Osteoblast (primary cell): ENCODE measurements at regions not wholly inside any gene's neighbourhood (a gene's known extent, or its start where the extent isn't known, plus 50 kb on each side); places are given as distances from the start of the nearest gene placed in this dataset.

ENCODE experiments used
- DNase-seq: peaks from one replicate; pipeline ENCODE4 v3.0.0; 2011; ENCODE audit warnings: low spot score, mixed read lengths; ENCODE audit not compliant: insufficient read length; ENCODE audit errors: missing footprints
- H2AFZ ChIP-seq: 2 replicates; pipeline ENCODE4 v1.6.0; 2011; ENCODE audit warnings: mild to moderate bottlenecking, low read length
- H3K27ac ChIP-seq: 2 replicates; pipeline ENCODE4 v1.5.1; 2011; ENCODE audit warnings: mild to moderate bottlenecking, low read depth, low read length, moderate library complexity
- H3K27me3 ChIP-seq: 2 replicates; pipeline ENCODE4 v1.6.0; 2012; ENCODE audit warnings: mild to moderate bottlenecking, control low read depth, inconsistent platforms, low read length, moderate library complexity; ENCODE audit not compliant: insufficient read depth
- H3K36me3 ChIP-seq: 2 replicates; pipeline ENCODE4 v1.5.1; 2011; ENCODE audit warnings: mild to moderate bottlenecking, low read length, control low read depth, moderate library complexity; ENCODE audit not compliant: insufficient read depth
- H3K4me1 ChIP-seq: 2 replicates; pipeline ENCODE4 v1.5.1; 2011; ENCODE audit warnings: mild to moderate bottlenecking, low read length, control low read depth, moderate library complexity; ENCODE audit not compliant: insufficient read depth
- H3K4me2 ChIP-seq: 2 replicates; pipeline ENCODE4 v1.6.0; 2011; ENCODE audit warnings: mild to moderate bottlenecking, low read length; ENCODE audit not compliant: insufficient read depth
- H3K4me3 ChIP-seq: fragments of 200-600 bp; sonication (generic); 3 replicates; pipeline ENCODE4 v1.5.1; 2012; ENCODE audit warnings: mild to moderate bottlenecking, low read length, inconsistent platforms; ENCODE audit not compliant: insufficient read depth
- H3K79me2 ChIP-seq: 2 replicates; pipeline ENCODE4 v1.6.0; 2012; ENCODE audit warnings: mild to moderate bottlenecking, low read length, control low read depth, inconsistent platforms; ENCODE audit not compliant: insufficient read depth
- H3K9me3 ChIP-seq: 2 replicates; pipeline ENCODE4 v1.5.1; 2011; ENCODE audit warnings: low read depth, low read length, control low read depth
- H4K20me1 ChIP-seq: 2 replicates; pipeline ENCODE4 v1.6.0; 2012; ENCODE audit warnings: mild to moderate bottlenecking, low read length, control low read depth; ENCODE audit not compliant: insufficient read depth
- CTCF ChIP-seq: IDR thresholded peaks from 2 replicates; pipeline ENCODE4 v1.5.1; 2011; ENCODE audit warnings: mild to moderate bottlenecking, low read depth, low read length, moderate library complexity; ENCODE audit errors: extremely low read depth

- Histone ChIP-seq H3K9me3 (no peaks in the 10 kb centered on the region), H3K27me3 (no peaks in the 10 kb centered on the region), H2AFZ (no peak overlapping the region), H3K36me3 (no peaks in the 10 kb centered on the region), H3K4me2 (no peak overlapping the region), H3K4me3 (no peak overlapping the region), H3K79me2 (no peaks in the 10 kb centered on the region), H3K4me1 (peaks cover 2% of the 10 kb centered on the region), H3K27ac (no peak overlapping the region), H4K20me1 (no peaks in the 10 kb centered on the region)
- TF ChIP-seq CTCF: no peak
- no peak for DNase-seq
These were observed 94.9 kb upstream of the RAP1B start for GRCh38 chr12:68515793-68516192.

GRCh38 chr12:68521321-68521839 is 89.3 kb upstream of the RAP1B start:
- H3K4me3 ChIP-seq: peak overlapping the region; percentile 44
- peak; percentile 76 for DNase-seq
- H3K36me3 ChIP-seq: no peaks in the 10 kb centered on the region
- no peak for TF ChIP-seq CTCF
- peak overlapping the region; percentile 82 for H2AFZ ChIP-seq
- H3K4me1 ChIP-seq: peaks cover 23% of the 10 kb centered on the region
- no peaks in the 10 kb centered on the region for H3K9me3 ChIP-seq
- H3K4me2 ChIP-seq: peak overlapping the region; percentile 80
- no peaks in the 10 kb centered on the region for H4K20me1 ChIP-seq
- no peaks in the 10 kb centered on the region for H3K79me2 ChIP-seq
- peak overlapping the region; percentile 98 for H3K27ac ChIP-seq
- no peaks in the 10 kb centered on the region for H3K27me3 ChIP-seq

DNA sequence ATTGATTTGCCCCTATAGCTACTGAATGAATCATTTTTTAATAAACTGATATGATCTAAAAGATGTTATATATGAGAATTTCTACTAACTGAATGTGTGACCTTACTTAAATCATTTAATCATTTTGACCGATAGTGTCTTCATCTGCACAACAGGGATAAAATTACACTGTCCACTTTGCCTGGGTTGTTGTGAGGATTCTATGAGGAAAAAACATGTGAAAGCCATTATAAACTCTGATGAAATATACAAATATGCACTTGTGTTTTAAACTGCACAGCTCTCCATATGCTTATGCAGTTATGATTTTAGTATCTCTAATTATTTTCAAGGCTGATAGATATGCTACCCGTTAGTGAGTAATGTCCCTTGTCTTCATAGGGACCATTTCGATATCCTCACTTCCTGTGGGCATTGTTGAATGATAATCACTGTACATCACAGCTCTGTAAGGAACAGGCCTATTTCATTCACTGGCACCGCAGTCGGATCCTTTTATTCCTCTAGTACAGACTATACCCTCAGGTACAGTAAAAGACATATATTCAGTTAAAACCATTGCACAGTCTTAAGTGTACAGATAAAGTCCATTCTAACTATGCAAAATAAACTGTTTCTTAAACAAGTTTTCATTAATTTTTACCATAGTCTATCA is 88.7 kb upstream of the RAP1B start:
- Histone ChIP-seq H3K4me2 (peak overlapping the region; percentile 80), H3K4me3 (peak overlapping the region; percentile 44), H3K4me1 (peaks cover 23% of the 10 kb centered on the region), H3K9me3 (no peaks in the 10 kb centered on the region), H3K79me2 (no peaks in the 10 kb centered on the region), H3K27me3 (no peaks in the 10 kb centered on the region), H3K27ac (peak overlapping the region; percentile 98), H3K36me3 (no peaks in the 10 kb centered on the region), H2AFZ (peak overlapping the region; percentile 82), H4K20me1 (no peaks in the 10 kb centered on the region)
- DNase-seq: peak; percentile 58
- no peak for TF ChIP-seq CTCF

- Histone ChIP-seq H3K36me3 (no peaks in the 10 kb centered on the region), H4K20me1 (no peaks in the 10 kb centered on the region), H3K27me3 (no peaks in the 10 kb centered on the region), H3K4me3 (peak overlapping the region; percentile 19), H3K27ac (no peak overlapping the region), H3K79me2 (no peaks in the 10 kb centered on the region), H3K4me2 (peak overlapping the region; percentile 56), H2AFZ (peak overlapping the region; percentile 33), H3K9me3 (no peaks in the 10 kb centered on the region), H3K4me1 (peaks cover 30% of the 10 kb centered on the region)
- no peak for DNase-seq
- TF ChIP-seq CTCF: no peak
These were observed 81.2 kb upstream of the RAP1B start for GRCh38 chr12:68529466-68529865.
